ENCODE measurements at regions not wholly inside any gene's neighbourhood (a gene's known extent, or its start where the extent isn't known, plus 50 kb on each side); places are given as distances from the start of the nearest gene placed in this dataset.

GRCh38 chr3:187586226-187586625 is 84.0 kb downstream of the SST start:
- TF ChIP-seq MYC (IDR thresholded peaks at IDR 0.05; ENCODE audit: low read depth, low read length) (no peak), CTCF (IDR thresholded peaks at IDR 0.05; ENCODE audit: extremely low read depth in 1 of 2, insufficient read depth in 1 of 2, low read depth in 1 of 2, low read length in 2 of 2) (no peak), EZH2 (IDR thresholded peaks at IDR 0.05; ENCODE audit: borderline replicate concordance, low read depth, low read length, severe bottlenecking) (no peak), POLR2A (IDR thresholded peaks at IDR 0.05; ENCODE audit: low read depth, low read length) (no peak), MAX (IDR thresholded peaks at IDR 0.05; ENCODE audit: insufficient read depth, insufficient read length) (no peak), POLR2AphosphoS5 (IDR thresholded peaks at IDR 0.05; ENCODE audit: insufficient read depth, low read depth, low read length) (no peak)
